ENCODE measurements at regions not wholly inside any gene's neighbourhood (a gene's known extent, or its start where the extent isn't known, plus 50 kb on each side); places are given as distances from the start of the nearest gene placed in this dataset.

- TF ChIP-seq, protein P1, sequence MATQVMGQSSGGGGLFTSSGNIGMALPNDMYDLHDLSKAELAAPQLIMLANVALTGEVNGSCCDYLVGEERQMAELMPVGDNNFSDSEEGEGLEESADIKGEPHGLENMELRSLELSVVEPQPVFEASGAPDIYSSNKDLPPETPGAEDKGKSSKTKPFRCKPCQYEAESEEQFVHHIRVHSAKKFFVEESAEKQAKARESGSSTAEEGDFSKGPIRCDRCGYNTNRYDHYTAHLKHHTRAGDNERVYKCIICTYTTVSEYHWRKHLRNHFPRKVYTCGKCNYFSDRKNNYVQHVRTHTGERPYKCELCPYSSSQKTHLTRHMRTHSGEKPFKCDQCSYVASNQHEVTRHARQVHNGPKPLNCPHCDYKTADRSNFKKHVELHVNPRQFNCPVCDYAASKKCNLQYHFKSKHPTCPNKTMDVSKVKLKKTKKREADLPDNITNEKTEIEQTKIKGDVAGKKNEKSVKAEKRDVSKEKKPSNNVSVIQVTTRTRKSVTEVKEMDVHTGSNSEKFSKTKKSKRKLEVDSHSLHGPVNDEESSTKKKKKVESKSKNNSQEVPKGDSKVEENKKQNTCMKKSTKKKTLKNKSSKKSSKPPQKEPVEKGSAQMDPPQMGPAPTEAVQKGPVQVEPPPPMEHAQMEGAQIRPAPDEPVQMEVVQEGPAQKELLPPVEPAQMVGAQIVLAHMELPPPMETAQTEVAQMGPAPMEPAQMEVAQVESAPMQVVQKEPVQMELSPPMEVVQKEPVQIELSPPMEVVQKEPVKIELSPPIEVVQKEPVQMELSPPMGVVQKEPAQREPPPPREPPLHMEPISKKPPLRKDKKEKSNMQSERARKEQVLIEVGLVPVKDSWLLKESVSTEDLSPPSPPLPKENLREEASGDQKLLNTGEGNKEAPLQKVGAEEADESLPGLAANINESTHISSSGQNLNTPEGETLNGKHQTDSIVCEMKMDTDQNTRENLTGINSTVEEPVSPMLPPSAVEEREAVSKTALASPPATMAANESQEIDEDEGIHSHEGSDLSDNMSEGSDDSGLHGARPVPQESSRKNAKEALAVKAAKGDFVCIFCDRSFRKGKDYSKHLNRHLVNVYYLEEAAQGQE (IDR thresholded peaks at IDR 0.05; ENCODE audit: borderline replicate concordance): no peak
- TF ChIP-seq, protein P2, sequence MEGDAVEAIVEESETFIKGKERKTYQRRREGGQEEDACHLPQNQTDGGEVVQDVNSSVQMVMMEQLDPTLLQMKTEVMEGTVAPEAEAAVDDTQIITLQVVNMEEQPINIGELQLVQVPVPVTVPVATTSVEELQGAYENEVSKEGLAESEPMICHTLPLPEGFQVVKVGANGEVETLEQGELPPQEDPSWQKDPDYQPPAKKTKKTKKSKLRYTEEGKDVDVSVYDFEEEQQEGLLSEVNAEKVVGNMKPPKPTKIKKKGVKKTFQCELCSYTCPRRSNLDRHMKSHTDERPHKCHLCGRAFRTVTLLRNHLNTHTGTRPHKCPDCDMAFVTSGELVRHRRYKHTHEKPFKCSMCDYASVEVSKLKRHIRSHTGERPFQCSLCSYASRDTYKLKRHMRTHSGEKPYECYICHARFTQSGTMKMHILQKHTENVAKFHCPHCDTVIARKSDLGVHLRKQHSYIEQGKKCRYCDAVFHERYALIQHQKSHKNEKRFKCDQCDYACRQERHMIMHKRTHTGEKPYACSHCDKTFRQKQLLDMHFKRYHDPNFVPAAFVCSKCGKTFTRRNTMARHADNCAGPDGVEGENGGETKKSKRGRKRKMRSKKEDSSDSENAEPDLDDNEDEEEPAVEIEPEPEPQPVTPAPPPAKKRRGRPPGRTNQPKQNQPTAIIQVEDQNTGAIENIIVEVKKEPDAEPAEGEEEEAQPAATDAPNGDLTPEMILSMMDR (IDR thresholded peaks at IDR 0.05; ENCODE audit: poor library complexity, severe bottlenecking): no peak
- TF ChIP-seq RAD21 (conservative IDR thresholded peaks at IDR 0.05) (no peak), MXI1 (conservative IDR thresholded peaks at IDR 0.05; ENCODE audit: poor library complexity, severe bottlenecking) (no peak), EZH2 (IDR thresholded peaks at IDR 0.05; ENCODE audit: borderline replicate concordance, insufficient read depth, low read length, poor library complexity, severe bottlenecking) (no peak), POLR2AphosphoS5 (IDR thresholded peaks at IDR 0.05) (no peak)
Measured at GRCh38 chr2:156653675-156654074, 217.5 kb downstream of the GPD2 start.
